Skin epidermis (tissue), 12 donors: ENCODE measurements at regions not wholly inside any gene's neighbourhood (a gene's known extent, or its start where the extent isn't known, plus 50 kb on each side); places are given as distances from the start of the nearest gene placed in this dataset.

Source experiments
- H3K27ac ChIP-seq, 21 experiments: fragments of 200-600 bp; sonication (generic) in 11 of 21; one replicate each; pipeline ENCODE4 v1.5.0; 2020; ENCODE audit warnings: mild to moderate bottlenecking in 3 of 21, inconsistent platforms in 2 of 21, moderate library complexity in 2 of 21
- H3K4me3 ChIP-seq, 7 experiments: fragments of 200-600 bp; sonication (generic) in 2 of 7; one replicate each; pipeline ENCODE4 v1.5.0; 2020; ENCODE audit warnings: inconsistent platforms in 2 of 7, mild to moderate bottlenecking in 2 of 7, moderate library complexity in 1 of 7

- Histone ChIP-seq H3K27ac (no peak overlapping the region), H3K4me3 (no peak overlapping the region)
Observed at GRCh38 chr14:101456246-101457175, 104.8 kb upstream of the DIO3 start.

GRCh38 chr14:101457301-101457935, 103.9 kb upstream of the DIO3 start:
- Histone ChIP-seq H3K27ac (no peak overlapping the region), H3K4me3 (no peak overlapping the region)

GRCh38 chr14:101457936-101458740, 103.2 kb upstream of the DIO3 start:
- no peak overlapping the region for H3K4me3 ChIP-seq
- H3K27ac ChIP-seq = no peak overlapping the region

- Histone ChIP-seq H3K27ac (no peak overlapping the region), H3K4me3 (peak overlapping the region in 1 of 7 experiments; percentile 12)
Observed at GRCh38 chr14:101458741-101459550, 102.3 kb upstream of the DIO3 start.

GRCh38 chr14:101459551-101459900, 101.8 kb upstream of the DIO3 start:
- Histone ChIP-seq H3K4me3 (no peak overlapping the region), H3K27ac (no peak overlapping the region)

- Histone ChIP-seq H3K4me3 (no peak overlapping the region), H3K27ac (no peak overlapping the region)
Observed at GRCh38 chr14:101460521-101460920, 100.8 kb upstream of the DIO3 start.

GRCh38 chr14:101460986-101461750, 100.1 kb upstream of the DIO3 start:
- Histone ChIP-seq H3K27ac (no peak overlapping the region), H3K4me3 (no peak overlapping the region)

GRCh38 chr14:101461891-101462290, 99.4 kb upstream of the DIO3 start:
- Histone ChIP-seq H3K27ac (no peak overlapping the region), H3K4me3 (no peak overlapping the region)

- Histone ChIP-seq H3K27ac (no peak overlapping the region), H3K4me3 (no peak overlapping the region)
Observed at GRCh38 chr14:101462726-101463565, 98.3 kb upstream of the DIO3 start.

- H3K4me3 ChIP-seq = no peak overlapping the region
- no peak overlapping the region for H3K27ac ChIP-seq
Observed at GRCh38 chr14:101463566-101464171, 97.6 kb upstream of the DIO3 start.

GRCh38 chr14:101464310-101464983, 96.8 kb upstream of the DIO3 start:
- H3K27ac ChIP-seq = no peak overlapping the region

GRCh38 chr14:101464984-101465794, 96.1 kb upstream of the DIO3 start:
- H3K4me3 ChIP-seq = no peak overlapping the region
- H3K27ac ChIP-seq = no peak overlapping the region

More at GRCh38 chr14:101464310-101464983, 96.8 kb upstream of the DIO3 start:
- H3K4me3 ChIP-seq = no peak overlapping the region

GRCh38 chr14:101465795-101466448, 95.4 kb upstream of the DIO3 start:
- Histone ChIP-seq H3K4me3 (no peak overlapping the region), H3K27ac (no peak overlapping the region)

GRCh38 chr14:101466456-101467180, 94.7 kb upstream of the DIO3 start:
- Histone ChIP-seq H3K27ac (no peak overlapping the region), H3K4me3 (no peak overlapping the region)
